Esophagus (tissue), 2 donors: ENCODE measurements at regions not wholly inside any gene's neighbourhood (a gene's known extent, or its start where the extent isn't known, plus 50 kb on each side); places are given as distances from the start of the nearest gene placed in this dataset.
"Not testable (repeated sequence)": the region's sequence is repeated elsewhere in the genome, so short reads cannot be mapped to it uniquely, and the experiment has no call there.

Source experiments
- H3K27ac ChIP-seq, 2 donors: one replicate each; pipeline ENCODE4 v1.5.1; 2013; ENCODE audit warnings: low read depth in 2 of 2, mild to moderate bottlenecking in 2 of 2, inconsistent platforms in 1 of 2, low read length in 1 of 2, moderate library complexity in 1 of 2
- H3K27me3 ChIP-seq, 2 donors: one replicate each; pipeline ENCODE4 v1.6.1; 2013; ENCODE audit warnings: low read length in 2 of 2, control low read depth in 1 of 2, mild to moderate bottlenecking in 1 of 2; ENCODE audit not compliant: insufficient read depth in 2 of 2, control insufficient read depth in 1 of 2
- H3K36me3 ChIP-seq, 2 donors: one replicate each; pipeline ENCODE4 v1.6.1; 2013; ENCODE audit warnings: low read length in 1 of 2; ENCODE audit not compliant: control insufficient read depth in 2 of 2, insufficient read depth in 2 of 2
- H3K4me1 ChIP-seq, 2 donors: one replicate each; pipeline ENCODE4 v1.6.1; 2013; ENCODE audit warnings: low read length in 1 of 2; ENCODE audit not compliant: control insufficient read depth in 2 of 2, insufficient read depth in 2 of 2
- H3K4me3 ChIP-seq, 2 donors: one replicate each; pipeline ENCODE4 v1.5.1; 2013; ENCODE audit warnings: low read length in 2 of 2, mild to moderate bottlenecking in 2 of 2, low read depth in 1 of 2, moderate library complexity in 1 of 2
- H3K9me3 ChIP-seq, 2 donors: one replicate each; pipeline ENCODE4 v1.6.1; 2013; ENCODE audit warnings: mild to moderate bottlenecking in 2 of 2, low read depth in 1 of 2, low read length in 1 of 2, moderate library complexity in 1 of 2; ENCODE audit not compliant: control insufficient read depth in 2 of 2, insufficient read depth in 1 of 2
- WGBS, 2 donors: extraction: QIAGEN DNeasy Blood & Tissue Kit; methylation state at CpG; one replicate each; pipeline ENCODE4 v1.1.7; 2013; 5-methylcytosine and 5-hydroxymethylcytosine counted together
- donor health status: healthy with polysubstance abuse.
- donor health status: Bipolar disorder and iron deficiency.

DNA sequence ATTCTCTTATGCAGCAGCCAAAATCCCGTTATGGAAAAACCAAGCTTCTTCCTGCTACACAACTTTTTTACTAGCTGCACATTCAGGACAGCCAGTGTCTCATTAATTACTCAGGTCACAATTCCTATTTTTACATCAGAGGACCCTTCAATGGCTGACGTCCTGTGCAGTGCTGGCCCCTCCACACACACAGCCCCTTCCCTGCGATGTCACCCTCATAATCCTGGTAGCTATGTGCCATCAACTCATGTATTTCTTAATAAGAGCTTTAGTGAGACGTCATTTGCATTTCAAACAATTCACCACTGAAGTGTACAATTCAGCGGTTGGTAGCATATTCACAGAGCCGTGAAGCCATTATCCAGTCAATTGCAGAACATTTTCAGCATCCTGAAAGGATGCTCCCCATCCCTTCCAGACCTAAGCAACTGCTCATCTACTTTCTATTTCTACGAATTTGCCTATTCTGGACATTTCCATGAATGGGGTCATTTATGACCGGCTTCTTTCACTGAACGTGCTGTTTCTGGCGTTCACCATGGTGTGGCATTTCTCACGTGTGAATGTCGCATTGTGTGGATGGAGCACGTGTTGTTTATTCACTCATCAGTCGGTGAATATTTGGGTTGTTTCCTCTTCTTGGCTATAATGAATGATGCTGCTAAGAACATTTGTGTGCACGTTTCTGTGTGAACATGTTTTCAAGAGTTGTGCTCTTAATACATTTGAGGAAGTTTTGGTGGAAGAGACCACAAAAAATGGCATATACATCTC lies 126.0 kb downstream of the KCNJ12 start:
- WGBS, 2 donors, result 76 to 77% methylated on average over 15 of the region's 15 CpGs
- not testable (repeated sequence) for H3K36me3 ChIP-seq, H3K27me3 ChIP-seq, H3K9me3 ChIP-seq, H3K4me1 ChIP-seq, H3K4me3 ChIP-seq, H3K27ac ChIP-seq

DNA sequence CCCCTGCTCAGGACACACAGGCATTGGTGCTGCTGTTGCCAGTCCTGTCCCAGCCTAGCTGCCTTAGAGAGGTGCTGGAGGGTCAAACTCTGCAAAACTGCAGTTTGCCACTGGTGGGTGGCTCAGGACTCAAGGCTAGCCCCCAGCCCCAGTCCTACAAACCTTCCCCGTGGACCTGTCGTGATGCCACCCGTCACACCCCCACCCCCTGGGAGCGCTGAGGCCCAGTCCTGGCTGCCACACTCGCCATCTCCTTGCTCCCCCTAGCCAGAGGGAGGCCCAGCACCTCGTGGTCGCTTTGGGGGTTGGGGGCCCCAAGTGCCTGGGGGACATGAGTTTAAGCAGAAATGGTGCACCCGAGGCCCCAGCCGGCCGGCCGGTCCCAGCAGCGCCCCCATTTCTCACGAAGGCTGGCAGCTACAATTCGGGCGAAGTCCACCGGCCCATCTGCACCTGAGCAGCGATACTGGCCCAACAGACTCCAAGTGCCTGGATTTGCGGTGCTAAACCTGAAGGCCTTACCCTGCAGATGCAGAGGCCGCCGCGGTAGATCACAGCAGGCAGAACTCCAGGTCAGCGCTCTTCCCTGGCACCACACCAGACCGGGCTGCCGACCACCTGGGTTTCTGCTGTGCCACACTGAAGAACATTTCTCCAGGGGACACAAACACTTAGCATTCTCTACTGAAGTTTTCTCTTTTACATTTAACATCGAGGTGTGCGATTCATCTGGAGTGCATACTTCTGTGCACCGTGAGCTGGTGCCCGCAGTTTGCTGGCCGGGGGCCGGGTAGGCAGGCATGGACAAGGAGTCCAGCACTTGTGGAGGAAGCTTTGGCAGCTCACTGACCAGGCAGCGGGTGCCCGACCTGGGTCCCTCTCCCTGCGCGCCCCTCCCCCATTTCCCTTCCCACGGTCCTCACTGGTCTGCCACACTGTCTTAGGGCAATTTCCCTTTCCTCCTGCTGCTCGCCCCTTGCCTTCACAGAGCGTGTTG lies 130.0 kb downstream of the KCNJ12 start:
- Histone ChIP-seq H3K4me3 (no peak overlapping the region), H3K27ac (no peak overlapping the region), H3K36me3 (no peaks in the 10 kb centered on the region), H3K27me3 (no peaks in the 10 kb centered on the region), H3K4me1 (no peaks in the 10 kb centered on the region), H3K9me3 (peaks cover 0 to 2% of the 10 kb centered on the region in 2 donors)
- WGBS, 2 donors, result 88 to 90% methylated on average over 37 of the region's 37 CpGs

- not testable (repeated sequence) for H3K4me1 ChIP-seq, H3K27ac ChIP-seq, H3K36me3 ChIP-seq, H3K27me3 ChIP-seq, H3K4me3 ChIP-seq, H3K9me3 ChIP-seq
- 36 to 49% methylated on average over 4 of the region's 4 CpGs for WGBS, 2 donors
Measured at GRCh38 chr17:21507806-21508205, 131.6 kb downstream of the KCNJ12 start.

DNA sequence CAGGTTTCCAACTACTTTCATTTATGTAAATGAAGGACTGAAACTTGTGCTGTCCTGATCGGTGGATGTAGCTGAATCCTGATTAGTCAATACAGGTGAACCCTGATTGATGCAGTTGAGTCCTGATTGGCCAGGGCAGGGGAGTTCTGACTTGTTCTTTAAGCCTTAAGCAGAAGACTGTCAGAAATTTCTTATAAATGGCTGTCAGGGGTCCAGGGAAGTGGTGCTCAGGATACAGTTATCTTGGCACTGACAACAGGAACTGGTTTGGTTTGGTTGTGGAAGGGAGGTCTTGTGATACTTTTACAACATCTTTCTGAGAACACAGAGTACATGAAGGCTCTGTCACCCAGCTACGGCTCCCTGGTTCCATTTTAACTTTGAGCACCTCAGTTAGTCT lies 132.1 kb downstream of the KCNJ12 start:
- H3K27ac ChIP-seq, result no peak overlapping the region
- no peaks in the 10 kb centered on the region for H3K36me3 ChIP-seq
- no peaks in the 10 kb centered on the region for H3K27me3 ChIP-seq
- H3K4me3 ChIP-seq, result no peak overlapping the region
- peaks cover 2 to 6% of the 10 kb centered on the region in 2 donors for H3K4me1 ChIP-seq
- 56 to 65% methylated on average over 2 of the region's 2 CpGs for WGBS, 2 donors
- H3K9me3 ChIP-seq, result peaks cover 0 to 2% of the 10 kb centered on the region in 2 donors

GRCh38 chr17:21509356-21509755 lies 133.2 kb downstream of the KCNJ12 start:
- H3K4me1 ChIP-seq, H3K36me3 ChIP-seq, H3K9me3 ChIP-seq, H3K4me3 ChIP-seq, H3K27me3 ChIP-seq, H3K27ac ChIP-seq: not testable (repeated sequence)
- 86 to 91% methylated on average over 1 of the region's 1 CpG for WGBS, 2 donors

GRCh38 chr17:21510686-21511362 lies 134.7 kb downstream of the KCNJ12 start:
- H3K27me3 ChIP-seq, result no peaks in the 10 kb centered on the region
- no peak overlapping the region for H3K27ac ChIP-seq
- peak overlapping the region in 1 of 2 donors; percentile 42 for H3K4me3 ChIP-seq
- WGBS, 2 donors, result 26 to 33% methylated on average over 14 of the region's 14 CpGs
- H3K9me3 ChIP-seq, result no peaks in the 10 kb centered on the region
- peaks cover 2 to 6% of the 10 kb centered on the region in 2 donors for H3K4me1 ChIP-seq
- no peaks in the 10 kb centered on the region for H3K36me3 ChIP-seq

- no peaks in the 10 kb centered on the region for H3K27me3 ChIP-seq
- H3K27ac ChIP-seq, result peak overlapping the region in 1 of 2 donors; percentile 17
- no peaks in the 10 kb centered on the region for H3K9me3 ChIP-seq
- H3K4me3 ChIP-seq, result peak overlapping the region; percentile 39 to 42
- peaks cover 2 to 6% of the 10 kb centered on the region in 2 donors for H3K4me1 ChIP-seq
- WGBS, 2 donors, result 6% methylated on average over 78 of the region's 78 CpGs
- H3K36me3 ChIP-seq, result no peaks in the 10 kb centered on the region
Measured at GRCh38 chr17:21511363-21512195, 135.4 kb downstream of the KCNJ12 start.

- 53 to 59% methylated on average over 15 to 17 of the region's 18 CpGs for WGBS, 2 donors
- Histone ChIP-seq H3K4me1 (peaks cover 2 to 6% of the 10 kb centered on the region in 2 donors), H3K9me3 (no peaks in the 10 kb centered on the region), H3K27ac (no peak overlapping the region), H3K36me3 (no peaks in the 10 kb centered on the region), H3K27me3 (no peaks in the 10 kb centered on the region), H3K4me3 (no peak overlapping the region)
Measured at GRCh38 chr17:21512307-21513011, 136.3 kb downstream of the KCNJ12 start.
